ENCODE measurements at regions not wholly inside any gene's neighbourhood (a gene's known extent, or its start where the extent isn't known, plus 50 kb on each side); places are given as distances from the start of the nearest gene placed in this dataset.

- no peak overlapping the region for H3K27ac ChIP-seq
- DNase-seq (ENCODE audit: low spot score) = no peak
- no peak for TF ChIP-seq CTCF (conservative IDR thresholded peaks at IDR 0.05; ENCODE audit: low read depth)
- ChIA-PET POLR2A (ENCODE audit: low non-redundant PET) (no interaction called here), CTCF (no interaction called here)
These were observed 118.6 kb upstream of the LRATD1 start for GRCh38 chr2:14513903-14514302.

GRCh38 chr2:14516844-14517243 lies 115.7 kb upstream of the LRATD1 start:
- POLR2A ChIA-PET (ENCODE audit: low non-redundant PET) = no interaction called here
- CTCF ChIA-PET = interaction anchor here (0.6 to 1.3 kb wide), 3 partner anchors 9 to 53 kb away, joined by 4 to 5 read pairs (median 5); no protein-coding TSS in a partner anchor
- TF ChIP-seq CTCF (conservative IDR thresholded peaks at IDR 0.05; ENCODE audit: low read depth) = no peak
- peak; percentile 89 for DNase-seq (ENCODE audit: low spot score)
- H3K27ac ChIP-seq = peak overlapping the region; percentile 79

GRCh38 chr2:14517731-14518130 lies 114.8 kb upstream of the LRATD1 start:
- ChIA-PET POLR2A (ENCODE audit: low non-redundant PET) (no interaction called here), CTCF (no interaction called here)
- no peak for TF ChIP-seq CTCF (conservative IDR thresholded peaks at IDR 0.05; ENCODE audit: low read depth)
- DNase-seq (ENCODE audit: low spot score) = no peak
- H3K27ac ChIP-seq = peak overlapping the region; percentile 79

GRCh38 chr2:14520385-14520945 lies 112.1 kb upstream of the LRATD1 start:
- ChIA-PET CTCF (interaction anchor here (0.6 to 1.4 kb wide), 3 partner anchors 37 to 755 kb away, joined by 3 to 4 read pairs (median 3); no protein-coding TSS in a partner anchor), POLR2A (ENCODE audit: low non-redundant PET) (no interaction called here)
- no peak overlapping the region for H3K27ac ChIP-seq
- TF ChIP-seq CTCF (conservative IDR thresholded peaks at IDR 0.05; ENCODE audit: low read depth) = no peak
- DNase-seq (ENCODE audit: low spot score) = no peak

GRCh38 chr2:14524041-14524802 lies 108.3 kb upstream of the LRATD1 start:
- POLR2A ChIA-PET (ENCODE audit: low non-redundant PET) = no interaction called here
- no peak overlapping the region for H3K27ac ChIP-seq
- TF ChIP-seq CTCF (conservative IDR thresholded peaks at IDR 0.05; ENCODE audit: low read depth) = no peak
- peak; percentile 70 for DNase-seq (ENCODE audit: low spot score)
- CTCF ChIA-PET = interaction anchor here (0.5 to 0.7 kb wide), 2 partner anchors 554 to 1579 kb away, joined by 4 to 5 read pairs; no protein-coding TSS in a partner anchor

- no peak overlapping the region for H3K27ac ChIP-seq
- TF ChIP-seq CTCF (conservative IDR thresholded peaks at IDR 0.05; ENCODE audit: low read depth) = no peak
- ChIA-PET POLR2A (ENCODE audit: low non-redundant PET) (no interaction called here), CTCF (interaction anchor here (0.5 kb wide), 1 partner anchor 1580 kb away, joined by 5 read pairs; no protein-coding TSS in a partner anchor)
- DNase-seq (ENCODE audit: low spot score) = no peak
These were observed 107.8 kb upstream of the LRATD1 start for GRCh38 chr2:14524803-14525080.

Measured in RWPE1 (cell line).